ENCODE measurements at regions not wholly inside any gene's neighbourhood (a gene's known extent, or its start where the extent isn't known, plus 50 kb on each side); places are given as distances from the start of the nearest gene placed in this dataset.

GRCh38 chr19:31629579-31630363 lies 280.5 kb upstream of the TSHZ3 start:
- no peaks in the 10 kb centered on the region for H3K27me3 ChIP-seq (ENCODE audit: insufficient read depth, poor library complexity, severe bottlenecking)
- H3K27ac ChIP-seq (replicated peaks): no peak overlapping the region
- no peak for TF ChIP-seq POLR2AphosphoS5 (IDR thresholded peaks at IDR 0.05; ENCODE audit: low read depth)
- TF ChIP-seq GABPA (IDR thresholded peaks at IDR 0.05; ENCODE audit: low read depth): no peak
- TF ChIP-seq SPI1 (IDR thresholded peaks at IDR 0.05; ENCODE audit: borderline replicate concordance, low read depth): no peak
- TF ChIP-seq CTCF (IDR thresholded peaks at IDR 0.05; ENCODE audit: insufficient read depth, low read length): no peak
- TF ChIP-seq, protein P1, sequence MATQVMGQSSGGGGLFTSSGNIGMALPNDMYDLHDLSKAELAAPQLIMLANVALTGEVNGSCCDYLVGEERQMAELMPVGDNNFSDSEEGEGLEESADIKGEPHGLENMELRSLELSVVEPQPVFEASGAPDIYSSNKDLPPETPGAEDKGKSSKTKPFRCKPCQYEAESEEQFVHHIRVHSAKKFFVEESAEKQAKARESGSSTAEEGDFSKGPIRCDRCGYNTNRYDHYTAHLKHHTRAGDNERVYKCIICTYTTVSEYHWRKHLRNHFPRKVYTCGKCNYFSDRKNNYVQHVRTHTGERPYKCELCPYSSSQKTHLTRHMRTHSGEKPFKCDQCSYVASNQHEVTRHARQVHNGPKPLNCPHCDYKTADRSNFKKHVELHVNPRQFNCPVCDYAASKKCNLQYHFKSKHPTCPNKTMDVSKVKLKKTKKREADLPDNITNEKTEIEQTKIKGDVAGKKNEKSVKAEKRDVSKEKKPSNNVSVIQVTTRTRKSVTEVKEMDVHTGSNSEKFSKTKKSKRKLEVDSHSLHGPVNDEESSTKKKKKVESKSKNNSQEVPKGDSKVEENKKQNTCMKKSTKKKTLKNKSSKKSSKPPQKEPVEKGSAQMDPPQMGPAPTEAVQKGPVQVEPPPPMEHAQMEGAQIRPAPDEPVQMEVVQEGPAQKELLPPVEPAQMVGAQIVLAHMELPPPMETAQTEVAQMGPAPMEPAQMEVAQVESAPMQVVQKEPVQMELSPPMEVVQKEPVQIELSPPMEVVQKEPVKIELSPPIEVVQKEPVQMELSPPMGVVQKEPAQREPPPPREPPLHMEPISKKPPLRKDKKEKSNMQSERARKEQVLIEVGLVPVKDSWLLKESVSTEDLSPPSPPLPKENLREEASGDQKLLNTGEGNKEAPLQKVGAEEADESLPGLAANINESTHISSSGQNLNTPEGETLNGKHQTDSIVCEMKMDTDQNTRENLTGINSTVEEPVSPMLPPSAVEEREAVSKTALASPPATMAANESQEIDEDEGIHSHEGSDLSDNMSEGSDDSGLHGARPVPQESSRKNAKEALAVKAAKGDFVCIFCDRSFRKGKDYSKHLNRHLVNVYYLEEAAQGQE (IDR thresholded peaks at IDR 0.05; ENCODE audit: insufficient replicate concordance, low read depth): no peak
- DNase-seq (ENCODE audit: low read depth in 1 of 2, low spot score in 1 of 2): no peak
- no peak overlapping the region for H3K4me3 ChIP-seq (replicated peaks; ENCODE audit: insufficient read depth, low read length)

DNA sequence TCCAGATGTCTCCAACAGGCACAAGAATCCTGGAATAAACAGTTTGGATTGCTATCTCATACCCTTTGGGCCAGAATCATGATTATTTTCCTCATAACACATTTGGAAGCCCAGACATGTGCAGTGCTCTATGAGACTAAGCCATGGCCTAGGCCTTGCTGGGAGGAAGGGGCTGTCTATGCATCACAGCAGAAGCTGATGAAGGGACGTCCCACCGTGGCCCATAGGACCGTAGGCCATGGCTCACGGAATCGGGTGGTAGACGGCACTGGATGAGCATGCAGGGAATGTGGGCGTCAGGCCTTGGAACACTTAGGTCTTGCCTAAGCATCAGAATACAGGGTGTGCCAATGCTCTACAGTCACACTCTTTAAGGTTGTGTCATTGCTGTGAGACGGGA lies 283.8 kb upstream of the TSHZ3 start:
- no peak overlapping the region for H3K27ac ChIP-seq (replicated peaks)
- H3K4me3 ChIP-seq (replicated peaks; ENCODE audit: insufficient read depth, low read length): no peak overlapping the region
- TF ChIP-seq, protein P1 (IDR thresholded peaks at IDR 0.05; ENCODE audit: insufficient replicate concordance, low read depth): no peak
- TF ChIP-seq GABPA (IDR thresholded peaks at IDR 0.05; ENCODE audit: low read depth): no peak
- TF ChIP-seq CTCF (IDR thresholded peaks at IDR 0.05; ENCODE audit: insufficient read depth, low read length): no peak
- TF ChIP-seq SPI1 (IDR thresholded peaks at IDR 0.05; ENCODE audit: borderline replicate concordance, low read depth): no peak
- TF ChIP-seq POLR2AphosphoS5 (IDR thresholded peaks at IDR 0.05; ENCODE audit: low read depth): no peak
- no peaks in the 10 kb centered on the region for H3K27me3 ChIP-seq (ENCODE audit: insufficient read depth, poor library complexity, severe bottlenecking)
- DNase-seq (ENCODE audit: low read depth in 1 of 2, low spot score in 1 of 2): no peak

DNA sequence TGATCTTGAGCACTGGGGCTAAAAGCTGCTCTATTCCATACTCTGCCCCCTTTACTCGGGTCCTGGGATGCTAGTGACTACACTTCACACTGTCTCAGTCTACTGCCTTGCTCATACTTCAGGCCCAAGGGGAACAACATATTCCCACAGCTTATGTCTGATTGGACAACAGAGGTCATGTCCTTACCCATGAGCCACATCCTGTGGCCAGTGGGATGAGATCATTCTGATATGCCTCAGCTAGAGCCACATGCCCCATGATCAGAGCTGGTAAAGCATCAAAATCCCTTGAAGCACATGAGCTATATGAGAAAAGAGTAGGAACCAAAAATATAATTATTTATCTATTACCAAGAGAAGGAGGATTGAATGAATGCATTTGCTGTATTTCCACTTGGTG lies 290.1 kb upstream of the TSHZ3 start:
- TF ChIP-seq GABPA (IDR thresholded peaks at IDR 0.05; ENCODE audit: low read depth) (no peak), CTCF (IDR thresholded peaks at IDR 0.05; ENCODE audit: insufficient read depth, low read length) (no peak), SPI1 (IDR thresholded peaks at IDR 0.05; ENCODE audit: borderline replicate concordance, low read depth) (no peak), POLR2AphosphoS5 (IDR thresholded peaks at IDR 0.05; ENCODE audit: low read depth) (no peak)
- TF ChIP-seq, protein P1 (IDR thresholded peaks at IDR 0.05; ENCODE audit: insufficient replicate concordance, low read depth): no peak
- no peak overlapping the region for H3K27ac ChIP-seq (replicated peaks)
- no peaks in the 10 kb centered on the region for H3K27me3 ChIP-seq (ENCODE audit: insufficient read depth, poor library complexity, severe bottlenecking)
- no peak for DNase-seq (ENCODE audit: low read depth in 1 of 2, low spot score in 1 of 2)
- no peak overlapping the region for H3K4me3 ChIP-seq (replicated peaks; ENCODE audit: insufficient read depth, low read length)

All from HL-60 (cell line).